Ovary (tissue), 7 donors: ENCODE measurements at regions not wholly inside any gene's neighbourhood (a gene's known extent, or its start where the extent isn't known, plus 50 kb on each side); places are given as distances from the start of the nearest gene placed in this dataset.

Source experiments
- DNase-seq, 5 donors: peaks; one replicate each; pipeline ENCODE4 v3.0.0-alpha.2; 2019 to 2020
- H3K27ac ChIP-seq, 2 donors: fragments of 200-600 bp; one replicate each; pipeline versions ENCODE4 v1.5.1 to v1.8.0; 2019 to 2022
- H3K27me3 ChIP-seq: fragments of 200-600 bp; one replicate; pipeline ENCODE4 v1.8.0; 2022
- H3K36me3 ChIP-seq: fragments of 200-600 bp; sonication (generic); one replicate; pipeline ENCODE4 v1.5.1; 2019
- H3K4me1 ChIP-seq: one replicate; pipeline ENCODE4 v1.8.1; 2013; ENCODE audit warnings: mild to moderate bottlenecking, moderate library complexity; ENCODE audit not compliant: insufficient read depth
- H3K4me3 ChIP-seq: fragments of 200-600 bp; sonication (generic); one replicate; pipeline ENCODE4 v1.5.1; 2017
- H3K9me3 ChIP-seq, 2 donors: fragments of 200-600 bp in 1 of 2; sonication (generic) in 1 of 2; one replicate each; pipeline versions ENCODE4 v1.5.1 to v1.8.1; 2013 to 2019; ENCODE audit warnings: mild to moderate bottlenecking in 1 of 2, moderate library complexity in 1 of 2
- EP300 ChIP-seq: sonication (generic); formaldehyde crosslinking; IDR thresholded peaks from one replicate; pipeline ENCODE4 v1.6.1; 2017; ENCODE audit warnings: antibody characterized with exemption
- POLR2A ChIP-seq: fragments of 450-650 bp; IDR thresholded peaks from one replicate; pipeline ENCODE4 v1.6.1; 2017; ENCODE audit warnings: antibody characterized with exemption, mild to moderate bottlenecking, moderate library complexity
- WGBS, 3 donors: extraction: QIAGEN DNeasy Blood & Tissue Kit in 1 of 3; methylation state at CpG; one replicate each; pipeline versions ENCODE4 v1.1.5 to v1.1.7; 2013 to 2017; 5-methylcytosine and 5-hydroxymethylcytosine counted together
- intact Hi-C, 4 donors: fragments of 100-400 bp; cut with DNase I; formaldehyde crosslinking; loops; one replicate each; pipeline versions ENCODE4 v1.11.0 to v1.15.1; 2022 to 2023
- TF ChIP-seq, protein P1 (sequence below), 3 donors: fragments of 450-650 bp in 2 of 3; fragments of 200-600 bp in 1 of 3; IDR thresholded peaks; one replicate each; pipeline versions ENCODE4 v1.5.1 to v1.8.0; 2016 to 2022; ENCODE audit warnings: antibody characterized with exemption in 3 of 3, mild to moderate bottlenecking in 1 of 3
- donor health status: DM: no; HTN: no; CAD: no; lungs with moderate emphysema.
- donor health status: DM: no; HTN: no; CAD: no.
- donor health status: Bipolar disorder and iron deficiency.
- donor health status: DM: no; HTN: no; CAD: no.
- donor health status: DM: yes; HTN: yes; CAD: no.

DNA sequence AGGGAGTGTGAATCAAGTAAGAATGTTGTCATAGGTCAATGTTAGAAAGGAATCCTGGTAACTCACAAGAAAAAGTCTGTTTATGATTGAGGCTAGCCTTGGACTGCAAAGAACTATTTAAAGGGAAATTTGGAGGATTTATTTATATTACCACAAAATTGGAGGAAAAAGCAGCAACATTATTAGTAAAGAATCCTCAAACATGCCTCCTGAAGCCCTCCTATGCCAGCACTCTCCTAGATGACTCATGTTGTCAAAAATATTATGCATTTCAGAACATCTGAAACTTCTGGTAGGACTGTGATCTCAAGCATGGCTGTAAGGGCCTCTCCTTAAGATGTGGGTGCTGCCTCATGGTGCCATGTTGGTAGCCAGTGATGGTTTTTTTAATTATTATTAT, 628.5 kb downstream of the CHSY3 start:
- intact Hi-C loops: no loop called here
- Histone ChIP-seq H3K27me3 (no peaks in the 10 kb centered on the region), H3K4me1 (no peaks in the 10 kb centered on the region), H3K27ac (no peak overlapping the region), H3K4me3 (no peak overlapping the region), H3K9me3 (no peaks in the 10 kb centered on the region), H3K36me3 (no peaks in the 10 kb centered on the region)
- TF ChIP-seq, protein P1, sequence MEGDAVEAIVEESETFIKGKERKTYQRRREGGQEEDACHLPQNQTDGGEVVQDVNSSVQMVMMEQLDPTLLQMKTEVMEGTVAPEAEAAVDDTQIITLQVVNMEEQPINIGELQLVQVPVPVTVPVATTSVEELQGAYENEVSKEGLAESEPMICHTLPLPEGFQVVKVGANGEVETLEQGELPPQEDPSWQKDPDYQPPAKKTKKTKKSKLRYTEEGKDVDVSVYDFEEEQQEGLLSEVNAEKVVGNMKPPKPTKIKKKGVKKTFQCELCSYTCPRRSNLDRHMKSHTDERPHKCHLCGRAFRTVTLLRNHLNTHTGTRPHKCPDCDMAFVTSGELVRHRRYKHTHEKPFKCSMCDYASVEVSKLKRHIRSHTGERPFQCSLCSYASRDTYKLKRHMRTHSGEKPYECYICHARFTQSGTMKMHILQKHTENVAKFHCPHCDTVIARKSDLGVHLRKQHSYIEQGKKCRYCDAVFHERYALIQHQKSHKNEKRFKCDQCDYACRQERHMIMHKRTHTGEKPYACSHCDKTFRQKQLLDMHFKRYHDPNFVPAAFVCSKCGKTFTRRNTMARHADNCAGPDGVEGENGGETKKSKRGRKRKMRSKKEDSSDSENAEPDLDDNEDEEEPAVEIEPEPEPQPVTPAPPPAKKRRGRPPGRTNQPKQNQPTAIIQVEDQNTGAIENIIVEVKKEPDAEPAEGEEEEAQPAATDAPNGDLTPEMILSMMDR (IDR thresholded peaks at IDR 0.05): no peak
- no peak for TF ChIP-seq POLR2A
- no peak for TF ChIP-seq EP300
- DNase-seq: no peak

DNA sequence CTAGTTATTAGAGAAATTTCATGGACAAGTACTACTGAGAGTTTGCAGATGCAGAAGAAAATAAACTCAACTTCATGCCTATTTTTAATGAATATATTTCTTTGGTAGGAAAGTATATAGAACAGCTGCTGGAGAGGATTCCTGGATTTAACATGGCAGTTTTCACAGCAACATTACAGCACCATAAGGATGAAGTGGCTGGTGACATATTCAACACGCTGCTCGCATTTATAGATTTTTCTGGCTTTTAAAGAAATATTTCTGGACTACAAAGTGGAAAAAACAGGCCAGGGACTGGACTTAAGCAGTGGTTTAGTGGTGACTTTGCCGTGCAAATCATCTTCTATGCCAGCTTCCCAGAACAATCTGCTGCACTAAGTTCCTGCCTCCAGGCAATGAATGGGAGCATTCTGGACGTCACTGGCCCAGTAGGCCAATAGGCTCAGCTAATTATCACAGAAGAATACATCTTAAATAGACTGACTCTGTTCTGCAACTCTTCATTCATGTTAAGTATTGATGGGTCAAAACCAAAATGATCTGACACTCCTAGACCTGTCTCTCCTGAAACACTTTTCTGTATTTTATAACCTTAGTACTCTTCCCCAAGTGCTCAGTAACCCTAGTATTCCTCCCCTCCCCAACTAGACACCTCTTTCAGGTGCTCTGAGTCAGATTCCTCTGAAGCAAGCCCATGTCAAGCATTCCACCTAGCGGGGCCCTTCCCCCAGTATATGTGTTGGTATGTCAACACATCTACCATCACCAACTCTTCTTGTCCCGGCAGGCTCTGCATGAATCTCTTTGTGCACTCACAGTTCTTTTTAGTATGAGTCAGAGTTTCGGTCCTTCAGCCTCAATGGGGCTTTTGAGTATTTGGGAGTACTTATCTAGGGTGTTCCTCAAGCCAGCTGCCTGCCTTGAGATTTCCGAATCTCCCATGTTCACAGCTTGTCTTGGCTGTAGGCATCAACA, 625.5 kb downstream of the CHSY3 start:
- H3K9me3 ChIP-seq: no peaks in the 10 kb centered on the region
- H3K4me1 ChIP-seq: no peaks in the 10 kb centered on the region
- no peaks in the 10 kb centered on the region for H3K36me3 ChIP-seq
- intact Hi-C loops: no loop called here
- no peak overlapping the region for H3K4me3 ChIP-seq
- no peak for DNase-seq
- no peaks in the 10 kb centered on the region for H3K27me3 ChIP-seq
- TF ChIP-seq EP300 (no peak), POLR2A (no peak)
- TF ChIP-seq, protein P1 (IDR thresholded peaks at IDR 0.05): no peak
- no peak overlapping the region for H3K27ac ChIP-seq
- WGBS, 3 donors: 77 to 88% (median 87%) methylated on average over 8 of the region's 8 CpGs

DNA sequence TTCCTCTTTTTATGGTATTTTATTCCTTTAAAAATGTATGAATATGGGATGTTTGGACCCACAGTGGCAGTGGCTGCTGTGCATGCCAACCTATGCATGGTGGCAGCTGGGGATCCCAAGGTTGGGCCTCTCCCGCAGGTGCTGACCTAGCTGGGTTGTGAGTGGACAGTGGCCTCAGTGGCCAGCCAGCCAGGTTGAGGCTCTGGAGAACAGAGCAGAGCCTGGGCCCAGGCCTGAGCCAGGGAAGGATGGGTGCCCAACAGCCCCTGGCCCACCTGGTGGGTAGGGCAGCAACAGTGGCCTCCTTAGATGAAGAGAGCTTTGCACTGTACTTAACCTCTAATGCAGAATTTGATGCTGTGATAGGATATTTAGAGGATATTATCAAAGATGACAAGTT, 624.8 kb downstream of the CHSY3 start:
- peak in 1 of 5 donors; percentile 11 for DNase-seq
- intact Hi-C loops: no loop called here
- 88 to 94% (median 93%) methylated on average over 1 of the region's 1 CpG for WGBS, 3 donors
- TF ChIP-seq EP300: no peak
- TF ChIP-seq, protein P1 (IDR thresholded peaks at IDR 0.05): no peak
- no peak for TF ChIP-seq POLR2A
- H3K36me3 ChIP-seq: no peaks in the 10 kb centered on the region
- H3K4me1 ChIP-seq: no peaks in the 10 kb centered on the region
- H3K27ac ChIP-seq: no peak overlapping the region
- no peaks in the 10 kb centered on the region for H3K27me3 ChIP-seq
- no peak overlapping the region for H3K4me3 ChIP-seq
- H3K9me3 ChIP-seq: no peaks in the 10 kb centered on the region

DNA sequence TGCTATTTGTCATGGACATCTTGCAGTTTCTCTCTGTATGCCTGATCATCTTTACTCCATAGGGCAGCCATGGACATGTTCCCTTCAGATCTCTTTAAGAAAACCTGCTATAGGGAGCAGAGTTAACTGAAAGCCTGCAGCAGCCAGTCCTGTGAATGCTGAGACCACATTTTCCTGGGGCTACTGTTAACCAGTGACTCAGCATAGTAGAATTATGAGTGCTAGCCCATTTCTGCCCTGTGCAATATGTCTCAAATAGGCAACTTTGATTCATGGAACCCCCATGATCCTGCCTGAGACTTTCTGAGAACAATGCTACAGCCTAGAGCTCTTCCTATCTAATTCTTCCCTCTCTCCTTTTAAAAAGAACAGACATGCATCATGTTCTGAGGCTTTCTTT, 624.2 kb downstream of the CHSY3 start:
- intact Hi-C loops: no loop called here
- H3K36me3 ChIP-seq: no peaks in the 10 kb centered on the region
- H3K27me3 ChIP-seq: no peaks in the 10 kb centered on the region
- TF ChIP-seq, protein P1 (IDR thresholded peaks at IDR 0.05): no peak
- TF ChIP-seq EP300 (no peak), POLR2A (no peak)
- no peak overlapping the region for H3K27ac ChIP-seq
- H3K4me3 ChIP-seq: no peak overlapping the region
- no peak for DNase-seq
- H3K4me1 ChIP-seq: no peaks in the 10 kb centered on the region
- no peaks in the 10 kb centered on the region for H3K9me3 ChIP-seq
